OCI-LY7 (cell line): ENCODE measurements at regions not wholly inside any gene's neighbourhood (a gene's known extent, or its start where the extent isn't known, plus 50 kb on each side); places are given as distances from the start of the nearest gene placed in this dataset.

ENCODE experiments used
- BruUV-seq: library from RNA; stranded (reverse); fragments of 400-500 nt; replicated peaks from 2 replicates; lab custom pipeline; 2021; lab: Mats Ljungman, UMichigan
- CTCF ChIA-PET: fragments of 300-600 bp; sonication (Branson Sonifier 250); formaldehyde crosslinking; loops from one replicate; lab custom pipeline; 2022; ENCODE audit warnings: antibody characterized with exemption; ENCODE audit not compliant: unreplicated experiment; lab: Charles Lee
- POLR2A ChIA-PET: fragments of 300-600 bp; sonication (Branson Sonifier 250); formaldehyde crosslinking; loops from one replicate; lab custom pipeline; 2022; ENCODE audit warnings: antibody characterized with exemption; lab: Charles Lee
- DNase-seq: peaks from one replicate; pipeline ENCODE4 v3.0.0-alpha.2; 2015; ENCODE audit warnings: low spot score
- H2AFZ ChIP-seq: fragments of 200-600 bp; sonication (generic), shearing (Covaris generic); 2 replicates; pipeline ENCODE4 v1.6.1; 2014; ENCODE audit warnings: mild to moderate bottlenecking, antibody characterized with exemption, low read length, moderate library complexity
- H3K27ac ChIP-seq: fragments of 200-600 bp; sonication (generic); 2 replicates; pipeline ENCODE4 v1.5.1; 2014; ENCODE audit warnings: mixed run types, low read depth, mild to moderate bottlenecking, moderate library complexity, low read length, inconsistent platforms; ENCODE audit not compliant: poor library complexity, severe bottlenecking
- H3K36me3 ChIP-seq: fragments of 200-600 bp; sonication (generic); 2 replicates; pipeline ENCODE4 v1.6.1; 2014; ENCODE audit warnings: mild to moderate bottlenecking, antibody characterized with exemption, low read length, moderate library complexity, mixed read lengths; ENCODE audit not compliant: insufficient read depth
- H3K4me1 ChIP-seq: fragments of 200-600 bp; sonication (generic); 2 replicates; pipeline ENCODE4 v1.5.1; 2014; ENCODE audit warnings: mild to moderate bottlenecking, low read length; ENCODE audit not compliant: insufficient read depth, poor library complexity, severe bottlenecking
- H3K4me2 ChIP-seq: fragments of 200-600 bp; sonication (generic); 2 replicates; pipeline ENCODE4 v1.6.1; 2014; ENCODE audit warnings: mild to moderate bottlenecking, low read length
- H3K4me3 ChIP-seq: fragments of 200-600 bp; sonication (generic); 2 replicates; pipeline ENCODE4 v1.5.1; 2014; ENCODE audit warnings: mild to moderate bottlenecking, low read depth, low read length; ENCODE audit not compliant: poor library complexity, severe bottlenecking
- H3K79me2 ChIP-seq: fragments of 200-600 bp; sonication (generic); 2 replicates; pipeline ENCODE4 v1.6.1; 2016; ENCODE audit warnings: low read depth, mild to moderate bottlenecking, low read length, moderate library complexity, mixed read lengths; ENCODE audit not compliant: insufficient read depth
- H3K9me2 ChIP-seq: fragments of 200-600 bp; sonication (generic); 2 replicates; pipeline ENCODE4 v1.6.1; 2016; ENCODE audit warnings: mild to moderate bottlenecking, low read length, mixed read lengths; ENCODE audit not compliant: insufficient read depth
- H3K9me3 ChIP-seq: fragments of 200-600 bp; sonication (generic); 2 replicates; pipeline ENCODE4 v1.6.1; 2014; ENCODE audit warnings: mild to moderate bottlenecking, mixed run types, low read length, mixed read lengths
- H4K20me1 ChIP-seq: fragments of 200-600 bp; sonication (generic); 2 replicates; pipeline ENCODE4 v1.6.1; 2014; ENCODE audit warnings: mild to moderate bottlenecking, antibody characterized with exemption, low read length, moderate library complexity, mixed read lengths; ENCODE audit not compliant: insufficient read depth
- CTCF ChIP-seq: fragments of 200-600 bp; sonication (generic); conservative IDR thresholded peaks from 2 replicates; pipeline ENCODE4 v1.5.1; 2014; ENCODE audit warnings: mild to moderate bottlenecking, antibody characterized with exemption, low read length, moderate library complexity, mixed read lengths
- EZH2phosphoT487 ChIP-seq: fragments of 200-600 bp; sonication (generic); IDR thresholded peaks from 2 replicates; pipeline ENCODE4 v1.6.1; 2018; ENCODE audit warnings: low read depth, borderline replicate concordance, mild to moderate bottlenecking, mixed run types, antibody characterized with exemption, low read length, moderate library complexity, mixed read lengths
- intact Hi-C: fragments of 100-400 bp; cut with micrococcal nuclease; formaldehyde crosslinking; loops from one replicate; pipeline ENCODE4 v1.10.0; 2022; ENCODE audit not compliant: unreplicated experiment

GRCh38 chr13:42398533-42398932, 126.6 kb downstream of the AKAP11 start:
- Histone ChIP-seq H3K36me3 (no peaks in the 10 kb centered on the region), H3K4me2 (no peak overlapping the region), H2AFZ (no peak overlapping the region), H3K4me3 (no peak overlapping the region), H3K79me2 (no peaks in the 10 kb centered on the region), H3K27ac (no peak overlapping the region), H3K4me1 (no peaks in the 10 kb centered on the region), H3K9me3 (no peaks in the 10 kb centered on the region), H4K20me1 (no peaks in the 10 kb centered on the region), H3K9me2 (no peaks in the 10 kb centered on the region)
- ChIA-PET POLR2A (no interaction called here), CTCF (no interaction called here)
- BruUV-seq: no TSS peak
- no peak for DNase-seq
- TF ChIP-seq EZH2phosphoT487 (no peak), CTCF (no peak)
- intact Hi-C loops: no loop called here

GRCh38 chr13:42400188-42400833, 128.4 kb downstream of the AKAP11 start:
- Histone ChIP-seq H3K4me1 (no peaks in the 10 kb centered on the region), H3K9me2 (no peaks in the 10 kb centered on the region), H3K27ac (no peak overlapping the region), H3K9me3 (no peaks in the 10 kb centered on the region), H3K4me3 (no peak overlapping the region), H2AFZ (no peak overlapping the region), H3K36me3 (no peaks in the 10 kb centered on the region), H3K4me2 (no peak overlapping the region), H3K79me2 (no peaks in the 10 kb centered on the region), H4K20me1 (no peaks in the 10 kb centered on the region)
- intact Hi-C loops: no loop called here
- BruUV-seq: no TSS peak
- CTCF ChIA-PET: no interaction called here
- POLR2A ChIA-PET: no interaction called here
- TF ChIP-seq CTCF (no peak), EZH2phosphoT487 (no peak)
- no peak for DNase-seq

GRCh38 chr13:42401376-42401775, 129.4 kb downstream of the AKAP11 start:
- intact Hi-C loops: no loop called here
- POLR2A ChIA-PET: no interaction called here
- H3K27ac ChIP-seq: no peak overlapping the region

More at GRCh38 chr13:42401376-42401775, 129.4 kb downstream of the AKAP11 start:
- no peak overlapping the region for H3K4me3 ChIP-seq
- no peak overlapping the region for H3K4me2 ChIP-seq
- H3K36me3 ChIP-seq: no peaks in the 10 kb centered on the region
- H3K4me1 ChIP-seq: no peaks in the 10 kb centered on the region
- H3K9me2 ChIP-seq: no peaks in the 10 kb centered on the region
- no TSS peak for BruUV-seq
- CTCF ChIA-PET: no interaction called here
- no peaks in the 10 kb centered on the region for H3K79me2 ChIP-seq
- H3K9me3 ChIP-seq: no peaks in the 10 kb centered on the region
- TF ChIP-seq CTCF: no peak
- TF ChIP-seq EZH2phosphoT487: no peak
- no peaks in the 10 kb centered on the region for H4K20me1 ChIP-seq
- no peak for DNase-seq
- no peak overlapping the region for H2AFZ ChIP-seq
